Progenitor cell of endocrine pancreas (in vitro differentiated cells): ENCODE measurements at regions not wholly inside any gene's neighbourhood (a gene's known extent, or its start where the extent isn't known, plus 50 kb on each side); places are given as distances from the start of the nearest gene placed in this dataset.

ENCODE experiments used
- DNase-seq: peaks from one replicate; pipeline ENCODE4 v3.0.0; 2021; ENCODE audit warnings: low spot score; ENCODE audit not compliant: unreplicated experiment
- H3K27ac Mint-ChIP-seq: 2 replicates; pipeline ENCODE4 v1.8.0; 2021; ENCODE audit warnings: mild to moderate bottlenecking, moderate library complexity, mixed read lengths
- H3K27me3 Mint-ChIP-seq: 2 replicates; pipeline ENCODE4 v1.8.0; 2021; ENCODE audit warnings: mixed read lengths
- H3K36me3 Mint-ChIP-seq: 2 replicates; pipeline ENCODE4 v1.8.0; 2022; ENCODE audit warnings: mixed read lengths; ENCODE audit not compliant: insufficient read depth
- H3K4me1 Mint-ChIP-seq: 2 replicates; pipeline ENCODE4 v1.8.0; 2021; ENCODE audit warnings: low read depth, mixed read lengths
- H3K4me3 Mint-ChIP-seq: 2 replicates; pipeline ENCODE4 v1.8.0; 2021; ENCODE audit warnings: low read depth, mild to moderate bottlenecking, moderate library complexity, mixed read lengths
- H3K9me3 Mint-ChIP-seq: 2 replicates; pipeline ENCODE4 v1.8.0; 2021; ENCODE audit warnings: low read depth, mixed read lengths
- CTCF ChIP-seq: fragments of 200-600 bp; sonication (generic); IDR thresholded peaks from one replicate; pipeline ENCODE4 v1.5.0; 2021; ENCODE audit warnings: antibody characterized with exemption, mild to moderate bottlenecking; ENCODE audit not compliant: unreplicated experiment

DNA sequence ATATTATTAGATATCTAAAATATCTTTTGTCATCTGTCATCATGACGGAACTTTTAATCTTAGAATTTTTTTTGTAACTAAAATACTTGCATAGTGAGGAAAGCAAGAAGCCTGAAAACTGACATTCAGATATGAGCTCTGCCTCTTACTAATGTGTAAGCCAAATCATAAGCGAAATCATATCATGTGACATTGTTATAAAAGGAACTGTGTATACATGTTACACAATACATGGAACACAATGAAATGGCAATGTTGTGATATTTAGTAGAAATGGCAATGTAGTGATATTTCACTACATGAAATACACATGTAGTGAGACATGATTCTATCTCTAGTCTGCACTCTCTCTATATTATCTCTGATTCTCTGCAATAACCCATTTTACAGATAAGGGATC is 1016.4 kb upstream of the PIK3C3 start:
- no peaks in the 10 kb centered on the region for H3K36me3 Mint-ChIP-seq
- DNase-seq = no peak
- H3K4me3 Mint-ChIP-seq = no peak overlapping the region
- peaks cover 5% of the 10 kb centered on the region for H3K9me3 Mint-ChIP-seq
- no peak for TF ChIP-seq CTCF
- no peak overlapping the region for H3K27ac Mint-ChIP-seq
- no peaks in the 10 kb centered on the region for H3K27me3 Mint-ChIP-seq
- no peaks in the 10 kb centered on the region for H3K4me1 Mint-ChIP-seq

DNA sequence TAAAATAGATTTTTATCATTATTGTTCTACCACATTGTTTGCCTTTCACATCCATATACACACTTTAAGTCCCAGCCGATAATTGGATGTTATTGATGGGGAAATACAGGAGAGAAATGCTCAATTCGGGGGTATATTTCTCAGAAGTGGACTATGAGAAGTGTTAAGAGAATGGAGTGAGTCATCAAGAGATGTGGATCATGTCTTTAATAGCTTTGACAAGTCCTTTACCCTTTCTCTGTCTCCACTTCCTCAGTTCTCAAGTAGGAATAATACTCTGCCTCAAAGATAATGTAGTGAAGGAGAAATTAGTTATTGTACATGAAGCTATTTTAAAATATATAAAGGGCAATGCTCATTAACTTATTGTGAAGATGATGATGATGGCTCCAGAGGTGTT is 1017.6 kb upstream of the PIK3C3 start:
- Mint-ChIP-seq H3K9me3 (peaks cover 5% of the 10 kb centered on the region), H3K27ac (no peak overlapping the region), H3K27me3 (no peaks in the 10 kb centered on the region), H3K4me3 (no peak overlapping the region), H3K4me1 (no peaks in the 10 kb centered on the region), H3K36me3 (no peaks in the 10 kb centered on the region)
- no peak for DNase-seq
- no peak for TF ChIP-seq CTCF

DNA sequence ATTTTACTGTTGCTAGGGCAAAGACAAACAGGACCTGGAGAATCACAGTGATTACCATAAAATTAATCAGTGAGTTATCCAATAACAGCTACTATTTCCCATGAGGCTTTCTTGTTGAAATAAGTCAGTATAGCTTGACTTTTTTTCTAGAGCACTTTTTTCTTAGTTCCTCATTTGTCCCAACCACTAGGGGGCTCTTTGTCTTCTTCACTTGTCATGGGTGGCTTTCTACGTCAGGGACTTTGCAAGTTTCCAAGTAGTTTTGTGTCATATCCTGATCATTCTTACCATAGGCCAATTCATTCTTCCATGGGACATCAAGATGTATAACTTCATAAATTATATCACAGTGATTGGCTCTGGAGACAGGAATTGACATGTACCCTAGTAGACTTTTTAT is 1019.6 kb upstream of the PIK3C3 start:
- Mint-ChIP-seq H3K4me3 (no peak overlapping the region), H3K4me1 (no peaks in the 10 kb centered on the region), H3K9me3 (peaks cover 5% of the 10 kb centered on the region), H3K27ac (no peak overlapping the region), H3K27me3 (no peaks in the 10 kb centered on the region), H3K36me3 (no peaks in the 10 kb centered on the region)
- peak; percentile 47 for TF ChIP-seq CTCF
- DNase-seq = no peak

GRCh38 chr18:40932862-40933261 is 1022.2 kb upstream of the PIK3C3 start:
- TF ChIP-seq CTCF = no peak
- Mint-ChIP-seq H3K36me3 (no peaks in the 10 kb centered on the region), H3K4me3 (no peak overlapping the region), H3K27ac (no peak overlapping the region), H3K9me3 (peaks cover 5% of the 10 kb centered on the region), H3K4me1 (no peaks in the 10 kb centered on the region), H3K27me3 (no peaks in the 10 kb centered on the region)
- no peak for DNase-seq

DNA sequence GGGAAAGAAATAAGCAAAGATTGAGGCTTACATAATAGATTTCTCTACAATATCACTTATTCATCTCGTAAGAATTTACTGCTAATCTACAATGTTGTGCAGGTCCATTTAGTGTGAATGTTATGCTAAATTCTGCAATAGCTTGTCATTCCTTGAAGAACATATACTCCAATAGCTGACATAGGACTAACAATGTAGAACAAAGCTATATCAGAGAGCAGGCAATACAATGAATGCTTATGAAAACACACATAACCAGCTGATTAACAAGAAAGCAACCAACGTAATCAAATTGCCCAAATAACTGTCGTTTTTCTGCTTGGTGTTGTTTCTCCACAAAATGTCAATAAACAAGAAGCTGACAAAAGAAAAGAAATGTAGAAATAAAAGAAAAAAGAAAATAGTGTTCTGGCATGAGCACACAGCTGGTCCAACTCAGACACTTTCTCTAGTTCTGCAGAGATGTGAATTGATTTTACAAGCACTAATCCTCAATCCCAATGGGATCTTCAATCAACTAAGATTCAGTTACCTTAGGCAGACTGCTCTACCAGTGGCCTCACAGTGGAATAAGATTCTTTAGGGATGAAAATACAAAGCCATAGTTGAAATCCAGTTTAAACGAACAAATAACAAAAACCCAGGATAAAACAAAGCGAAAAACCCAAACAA is 1024.7 kb upstream of the PIK3C3 start:
- H3K36me3 Mint-ChIP-seq = no peaks in the 10 kb centered on the region
- no peak for TF ChIP-seq CTCF
- no peaks in the 10 kb centered on the region for H3K27me3 Mint-ChIP-seq
- H3K9me3 Mint-ChIP-seq = no peaks in the 10 kb centered on the region
- H3K27ac Mint-ChIP-seq = no peak overlapping the region
- no peaks in the 10 kb centered on the region for H3K4me1 Mint-ChIP-seq
- no peak overlapping the region for H3K4me3 Mint-ChIP-seq
- no peak for DNase-seq
